GM21515 (cell line): ENCODE measurements at regions not wholly inside any gene's neighbourhood (a gene's known extent, or its start where the extent isn't known, plus 50 kb on each side); places are given as distances from the start of the nearest gene placed in this dataset.
"Not testable (repeated sequence)": the region's sequence is repeated elsewhere in the genome, so short reads cannot be mapped to it uniquely, and the experiment has no call there.

ENCODE experiments used
- ATAC-seq: cut with Tn5 transposase; IDR thresholded peaks from one replicate; pipeline ENCODE4 v1.9.1; 2021; ENCODE audit not compliant: unreplicated experiment

DNA sequence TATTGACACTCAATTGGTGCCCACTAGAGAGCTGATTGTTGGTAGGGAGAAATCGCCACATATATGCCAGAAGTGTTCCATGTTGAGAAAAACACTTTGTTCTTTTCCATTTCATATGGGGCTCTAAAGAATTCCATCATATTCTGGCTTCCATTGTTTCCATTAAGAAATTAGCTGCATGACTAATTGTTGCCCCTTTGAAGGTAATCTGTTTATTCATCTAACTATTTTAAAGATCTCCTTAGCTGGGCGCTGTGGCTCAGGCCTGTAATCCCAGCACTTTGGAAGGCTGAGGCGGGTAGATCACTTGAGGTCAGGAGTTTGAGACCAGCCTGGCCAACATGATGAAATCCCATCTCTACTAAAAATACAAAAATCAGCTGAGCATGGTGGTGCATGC is 109.9 kb downstream of the MRPL14 start:
- ATAC-seq = not testable (repeated sequence)

DNA sequence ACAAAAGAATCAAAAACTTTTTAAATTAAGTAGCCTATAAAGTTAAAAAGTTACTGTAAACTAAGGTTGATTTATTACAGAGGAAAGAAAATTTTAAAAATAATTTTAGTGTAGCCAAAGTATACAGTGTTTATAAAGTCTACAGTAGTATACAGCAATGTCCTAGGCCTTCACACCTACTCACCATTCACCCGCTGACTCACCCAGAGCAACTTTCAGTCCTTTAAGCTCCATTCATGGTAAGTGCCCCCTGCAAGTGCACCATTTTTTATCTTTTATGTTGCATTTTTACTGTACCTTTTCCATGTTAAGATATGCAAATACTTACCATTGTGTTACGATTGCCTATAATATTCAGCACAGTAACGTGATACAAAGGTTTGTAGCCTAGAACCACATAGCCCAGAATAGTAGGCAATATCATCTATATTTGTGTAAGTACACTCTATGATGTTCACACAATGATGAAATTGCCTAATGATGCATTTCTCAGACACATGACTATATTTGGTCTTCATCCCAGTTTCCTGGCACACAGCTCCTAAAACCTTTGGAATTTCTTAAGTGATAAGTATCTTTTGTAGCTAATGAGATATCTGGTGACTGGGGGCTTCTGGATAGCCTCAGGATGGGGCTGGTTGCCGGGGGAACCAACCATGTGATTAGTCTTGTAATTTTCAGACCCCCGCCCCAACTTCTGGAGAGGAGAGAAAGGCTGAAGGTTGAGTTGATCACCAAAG is 111.0 kb downstream of the MRPL14 start:
- ATAC-seq = no peak

DNA sequence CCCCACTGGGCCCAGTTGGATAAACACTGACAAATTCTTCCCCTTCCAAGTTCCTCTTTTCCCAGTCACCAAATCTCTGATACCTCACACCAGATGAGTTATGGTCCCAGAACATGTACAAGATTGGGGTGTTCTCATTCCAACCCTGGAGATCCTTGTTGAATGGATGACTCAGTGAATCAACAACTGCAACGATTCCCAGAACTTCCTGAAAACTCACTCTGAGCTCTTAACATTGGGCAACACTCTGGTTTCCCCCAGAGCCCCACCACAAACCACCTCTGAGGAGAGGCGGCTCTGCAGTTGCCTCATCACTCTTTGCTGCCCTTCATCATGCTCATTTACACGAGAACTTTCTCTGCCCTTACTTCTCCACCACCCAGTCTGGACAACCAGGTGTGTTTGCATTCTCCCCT is 115.2 kb downstream of the MRPL14 start:
- no peak for ATAC-seq

DNA sequence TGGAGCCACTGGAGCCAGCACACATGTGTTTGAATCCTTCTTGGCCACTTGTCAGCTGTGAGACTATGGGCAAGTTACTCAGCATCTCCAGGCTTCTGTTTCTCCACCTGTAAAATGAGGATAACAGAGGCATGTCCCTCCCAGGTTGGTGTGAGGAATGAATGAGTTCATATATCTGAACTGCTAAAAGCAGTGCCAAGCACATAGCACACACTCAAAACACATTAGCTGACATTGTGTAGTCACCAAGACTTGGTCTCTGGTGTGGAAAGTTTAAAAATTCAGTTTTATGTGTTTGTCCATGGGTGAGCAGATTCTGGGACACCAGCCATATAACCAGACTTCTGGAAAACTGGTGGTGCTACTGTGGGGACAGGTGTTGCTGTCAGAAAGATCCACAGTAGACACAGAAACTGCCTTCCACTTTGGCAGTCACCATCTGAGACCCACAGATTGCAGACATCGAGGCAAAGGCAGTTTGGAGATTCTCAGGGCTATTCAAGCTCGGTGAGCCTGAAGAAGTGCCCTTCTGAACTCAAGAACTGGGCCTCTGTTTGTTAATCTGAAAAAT is 115.8 kb downstream of the MRPL14 start:
- ATAC-seq = no peak

DNA sequence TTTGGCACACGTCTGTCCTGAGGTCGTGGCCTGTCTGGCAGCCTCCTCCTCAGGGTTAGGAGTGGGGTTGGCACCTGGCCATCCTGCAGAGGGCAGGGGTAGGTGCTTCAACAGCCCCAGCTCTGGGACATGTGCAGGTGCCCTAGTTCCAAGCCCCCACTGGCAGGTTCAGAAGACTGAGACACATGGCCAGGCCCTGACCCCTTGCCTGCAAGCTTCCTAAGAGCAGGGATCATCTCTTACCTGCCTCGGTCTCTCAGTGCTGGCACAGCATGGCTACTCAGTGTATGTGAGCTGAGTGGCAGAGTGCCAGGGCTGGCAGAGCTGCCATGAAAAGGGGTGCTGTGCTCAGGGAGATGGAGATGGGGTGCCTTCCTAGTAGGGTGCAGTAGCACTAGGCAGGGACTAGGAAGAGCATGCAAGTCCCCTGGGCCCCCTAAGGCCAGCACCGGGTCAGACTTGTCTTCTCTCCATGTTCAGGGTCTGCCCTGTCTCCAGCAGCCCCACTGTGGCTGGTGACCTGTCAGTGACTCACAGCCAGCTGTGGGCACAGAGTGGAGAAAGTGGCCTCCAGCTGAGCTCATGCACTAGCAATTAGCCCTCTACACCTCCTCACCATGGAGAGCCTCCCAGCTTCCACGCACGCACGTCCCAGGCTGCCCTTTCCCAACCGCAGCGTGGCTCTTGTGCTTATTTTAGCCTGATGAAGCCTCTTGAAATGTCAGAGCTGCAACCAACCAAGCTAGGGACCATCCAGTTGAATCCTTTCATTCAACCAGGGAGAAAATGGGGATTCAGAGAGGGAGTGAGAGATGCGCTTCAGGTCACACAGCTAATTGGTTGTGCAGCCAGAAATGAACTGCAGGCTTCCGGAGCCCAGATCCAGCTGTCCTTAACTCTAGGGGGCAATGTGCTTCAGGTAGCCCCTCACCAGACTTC is 116.6 kb downstream of the MRPL14 start:
- no peak for ATAC-seq

DNA sequence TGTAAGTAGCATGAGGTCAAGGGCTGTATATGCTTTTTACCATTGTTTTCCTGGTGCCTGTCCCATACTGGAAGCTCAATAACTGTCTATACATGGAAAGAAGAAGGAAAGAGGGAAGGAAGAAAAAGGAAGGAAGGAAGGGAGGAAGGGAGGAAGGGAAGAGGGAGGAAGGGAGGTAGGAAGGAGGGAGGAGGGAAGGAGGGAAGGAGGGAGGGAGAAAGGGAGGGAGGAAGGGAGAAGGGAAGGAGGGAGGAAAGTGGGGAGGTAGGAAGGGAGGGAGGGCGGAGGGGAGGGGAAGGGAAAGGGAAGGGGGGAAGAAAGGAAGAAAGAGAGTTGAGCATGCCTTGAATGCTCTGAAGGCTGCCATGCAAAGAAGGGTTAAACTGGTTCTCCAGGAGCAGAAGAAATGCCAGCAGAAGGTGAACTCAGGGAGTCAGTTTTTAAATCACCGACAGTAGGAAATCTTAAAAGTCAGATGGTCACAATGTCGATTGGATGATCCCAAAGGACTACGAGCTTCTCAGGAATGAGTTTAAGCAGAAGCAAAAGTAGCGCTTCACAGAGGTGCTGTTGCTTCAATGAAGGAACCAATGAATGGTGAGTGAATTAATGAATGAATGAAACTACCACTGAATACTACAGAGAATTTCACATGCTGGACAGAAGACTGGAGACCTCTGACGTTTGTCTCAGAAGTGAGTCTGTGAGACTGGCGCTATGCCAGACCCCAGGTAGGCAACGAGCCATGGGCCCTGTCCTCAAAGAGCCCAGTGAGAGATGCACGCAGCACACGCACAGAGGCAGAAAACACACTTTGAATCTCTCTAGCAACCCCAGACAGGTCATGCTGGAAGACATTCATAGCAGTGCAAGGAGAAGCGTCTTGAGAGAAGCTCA is 117.6 kb downstream of the MRPL14 start:
- ATAC-seq = no peak

DNA sequence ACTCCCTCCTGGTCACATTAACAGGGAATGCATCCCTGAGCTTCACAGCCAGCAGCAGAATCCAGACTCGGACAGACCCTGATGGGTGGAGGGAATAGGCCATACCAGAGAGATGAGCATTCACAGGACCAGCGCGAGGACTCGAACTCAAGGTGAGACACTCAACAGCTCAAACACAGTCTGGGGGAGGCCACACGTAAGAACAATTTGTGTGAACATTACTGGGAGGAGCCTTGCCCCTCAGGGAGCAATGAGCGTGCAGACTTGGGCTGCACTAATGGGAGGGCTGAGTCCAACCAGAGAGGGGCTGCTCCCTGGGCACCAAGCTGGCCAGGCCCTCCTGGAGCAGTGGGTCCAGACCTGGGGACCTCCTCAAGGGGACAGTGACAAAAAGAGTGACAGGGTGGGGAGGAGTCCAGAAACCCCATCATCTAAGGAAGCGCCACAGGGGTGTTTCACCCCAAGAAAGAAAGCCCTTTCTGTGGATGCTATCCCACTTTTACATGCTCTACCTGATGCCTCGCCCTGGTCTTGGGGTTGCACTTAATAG is 118.4 kb downstream of the MRPL14 start:
- no peak for ATAC-seq

DNA sequence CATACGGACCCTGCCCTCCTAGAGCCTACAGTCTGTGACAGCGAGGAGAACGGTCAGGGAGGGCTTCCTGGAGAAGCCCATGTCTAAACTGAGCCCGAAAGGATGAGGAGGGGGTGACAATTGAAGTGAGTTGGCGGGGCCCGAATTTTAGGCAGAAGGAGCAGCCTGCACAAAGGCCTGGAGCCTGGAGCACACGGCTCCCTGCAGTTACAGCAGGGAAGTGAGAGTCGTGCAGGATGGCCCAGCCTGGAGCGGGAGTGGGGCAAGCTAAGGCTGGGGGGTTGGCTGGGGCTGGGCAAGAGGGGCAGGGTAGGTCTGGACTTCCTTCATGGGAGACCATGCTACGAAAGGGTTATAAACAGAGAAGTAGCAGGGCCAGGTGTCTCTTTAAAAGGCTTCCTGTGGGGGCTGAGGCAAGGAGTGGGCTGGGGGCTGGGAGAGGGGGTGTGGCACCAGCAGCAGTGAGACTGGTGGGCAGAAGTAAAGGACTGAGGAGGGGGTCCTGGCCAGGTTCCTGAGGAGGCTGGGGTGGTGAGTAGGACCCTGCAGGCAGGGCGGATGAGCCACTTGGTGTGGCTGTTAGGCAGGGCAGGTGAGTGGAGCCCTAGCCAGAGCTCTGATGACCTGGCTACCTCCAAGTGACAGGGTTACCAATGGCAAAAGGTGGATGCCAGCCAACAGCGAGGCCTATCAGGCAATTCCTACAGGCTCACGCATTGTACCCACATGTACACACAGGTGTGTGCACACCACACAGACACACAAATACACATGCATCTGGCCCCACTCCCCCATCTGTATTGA is 119.2 kb downstream of the MRPL14 start:
- no peak for ATAC-seq

DNA sequence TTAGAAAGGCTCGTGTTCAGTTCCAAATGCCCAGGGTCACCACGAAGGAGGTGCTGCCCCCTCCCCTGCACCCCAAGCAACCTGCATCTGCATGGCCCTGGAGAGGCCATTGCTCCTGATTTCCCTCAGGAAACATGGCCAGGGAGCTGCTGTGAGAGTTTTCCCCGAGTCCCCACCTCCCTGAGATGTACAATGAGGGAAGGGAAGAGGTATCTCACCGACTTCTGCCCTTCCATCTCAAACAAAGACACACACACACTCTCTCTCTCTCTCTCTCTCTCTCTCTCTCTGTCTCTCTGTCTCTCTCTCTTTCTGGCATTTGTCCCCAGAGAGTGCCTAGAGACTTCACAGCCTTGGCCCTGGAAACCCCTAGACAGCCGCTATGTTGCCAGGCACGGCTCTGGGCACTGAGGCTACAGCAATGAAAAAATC is 120.4 kb downstream of the MRPL14 start:
- no peak for ATAC-seq

DNA sequence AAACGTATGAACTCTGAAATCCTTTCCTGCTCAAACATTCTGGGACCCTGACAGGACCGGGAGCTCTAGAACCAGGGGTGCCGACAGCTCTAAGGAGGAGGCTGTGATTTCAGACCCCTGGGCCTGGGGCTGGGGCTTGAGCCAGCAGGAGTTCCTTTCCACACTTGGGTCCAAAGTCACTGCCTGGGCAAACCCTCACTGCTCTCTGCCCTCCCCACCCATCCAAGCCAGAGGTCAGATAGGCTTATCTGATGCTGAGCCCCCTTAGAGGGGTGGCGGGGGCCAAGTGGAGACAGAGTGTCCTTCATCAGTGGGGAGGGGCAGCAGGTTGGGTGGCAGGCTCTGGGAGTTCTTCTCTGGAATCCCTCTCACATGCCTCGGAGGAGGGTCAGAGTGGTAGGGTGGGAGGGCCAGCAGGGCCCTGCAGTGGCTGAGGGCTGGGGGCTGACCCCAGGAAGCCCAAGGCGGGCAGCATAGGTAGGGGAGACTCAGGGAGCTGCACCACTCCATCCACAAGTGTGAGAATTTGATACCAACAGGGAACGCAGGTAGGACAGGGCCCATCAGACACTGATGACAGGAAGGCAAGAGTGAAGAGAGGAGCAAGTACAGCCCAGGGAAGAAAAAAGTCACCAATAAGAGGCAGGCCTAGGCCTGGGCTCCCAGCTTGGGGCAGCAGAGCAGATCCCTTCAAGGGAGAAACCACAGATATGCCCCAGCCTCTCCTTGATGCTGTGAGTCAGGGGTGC is 121.0 kb downstream of the MRPL14 start:
- no peak for ATAC-seq

DNA sequence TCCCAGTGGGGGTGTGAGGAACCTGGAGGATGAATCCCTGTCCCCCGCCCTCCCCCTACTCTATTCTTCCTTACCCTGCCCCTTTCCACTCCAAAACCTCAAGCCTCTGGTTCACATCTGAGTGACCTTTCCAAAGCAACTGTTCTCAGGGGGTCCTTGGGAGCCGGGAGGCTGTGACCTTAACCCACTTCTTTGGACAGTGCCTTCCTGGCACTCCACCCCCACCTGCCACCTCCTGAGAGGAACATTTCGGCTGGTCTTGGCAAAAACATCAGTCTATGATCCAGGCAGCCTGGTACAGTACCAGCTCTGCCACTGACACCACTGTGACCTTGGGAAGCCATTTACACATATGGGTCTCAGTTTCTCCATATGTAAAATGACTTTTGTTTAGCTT is 121.7 kb downstream of the MRPL14 start:
- ATAC-seq = no peak

DNA sequence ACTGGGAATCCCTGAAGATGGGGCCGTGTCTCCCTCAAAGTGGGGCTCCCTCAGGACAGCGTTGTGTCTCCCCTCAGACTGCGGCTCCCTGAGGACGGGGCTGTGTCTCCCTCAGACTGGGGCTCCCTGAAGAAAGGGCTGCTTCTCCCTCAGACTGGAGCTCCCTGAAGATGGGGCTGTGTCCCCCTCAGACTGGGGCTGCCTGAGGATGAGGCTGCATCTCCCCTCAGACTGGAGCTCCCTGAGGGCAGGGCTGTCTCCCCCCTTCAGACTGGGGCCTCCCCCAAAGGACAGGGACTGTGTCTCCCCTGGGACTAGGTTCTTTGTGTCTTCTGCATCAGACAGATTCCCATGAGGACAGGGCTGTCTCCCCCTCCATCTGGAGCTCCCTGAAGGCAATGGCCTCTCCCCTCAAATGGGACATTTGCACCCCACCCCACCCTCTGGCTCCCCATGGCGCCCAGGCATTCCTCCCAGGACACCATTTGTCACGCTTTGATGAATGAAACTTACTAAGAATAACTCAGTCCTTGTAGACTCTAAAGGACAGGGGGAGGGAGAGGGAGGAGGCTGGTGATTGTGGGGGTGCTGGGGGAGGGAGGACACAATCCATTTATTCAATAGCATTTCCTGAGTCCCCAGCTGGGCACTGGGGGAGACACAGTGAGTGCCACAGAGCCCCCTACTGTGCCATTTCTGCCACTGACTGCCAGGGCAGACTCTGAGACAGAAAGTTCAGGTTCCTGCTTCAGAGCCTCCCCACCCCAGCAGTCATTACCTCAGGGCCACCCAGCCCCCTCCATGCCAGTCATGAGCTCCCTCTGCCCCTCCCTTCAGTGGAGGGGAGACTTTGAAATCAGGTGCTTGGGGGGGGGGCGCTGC is 122.4 kb downstream of the MRPL14 start:
- ATAC-seq = no peak

DNA sequence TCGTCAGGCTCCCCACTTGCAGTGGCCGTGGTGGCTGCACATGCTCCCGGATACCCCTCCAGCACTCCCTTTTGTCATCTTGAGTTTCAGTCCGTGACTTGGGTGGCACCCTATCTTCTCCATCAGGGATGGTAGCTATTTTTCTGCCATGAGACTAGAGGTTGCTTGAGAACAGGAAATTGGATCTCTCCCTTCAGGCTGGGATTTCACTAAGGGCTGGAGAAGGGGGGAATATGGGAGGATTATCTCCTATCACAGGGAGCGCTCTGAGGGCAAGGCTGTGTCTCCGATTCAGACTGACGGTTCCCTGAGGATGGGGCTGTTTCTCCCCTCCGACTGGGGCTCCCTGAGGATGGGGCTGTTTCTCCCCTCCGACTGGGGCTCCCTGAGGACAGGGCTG is 123.1 kb downstream of the MRPL14 start:
- no peak for ATAC-seq

DNA sequence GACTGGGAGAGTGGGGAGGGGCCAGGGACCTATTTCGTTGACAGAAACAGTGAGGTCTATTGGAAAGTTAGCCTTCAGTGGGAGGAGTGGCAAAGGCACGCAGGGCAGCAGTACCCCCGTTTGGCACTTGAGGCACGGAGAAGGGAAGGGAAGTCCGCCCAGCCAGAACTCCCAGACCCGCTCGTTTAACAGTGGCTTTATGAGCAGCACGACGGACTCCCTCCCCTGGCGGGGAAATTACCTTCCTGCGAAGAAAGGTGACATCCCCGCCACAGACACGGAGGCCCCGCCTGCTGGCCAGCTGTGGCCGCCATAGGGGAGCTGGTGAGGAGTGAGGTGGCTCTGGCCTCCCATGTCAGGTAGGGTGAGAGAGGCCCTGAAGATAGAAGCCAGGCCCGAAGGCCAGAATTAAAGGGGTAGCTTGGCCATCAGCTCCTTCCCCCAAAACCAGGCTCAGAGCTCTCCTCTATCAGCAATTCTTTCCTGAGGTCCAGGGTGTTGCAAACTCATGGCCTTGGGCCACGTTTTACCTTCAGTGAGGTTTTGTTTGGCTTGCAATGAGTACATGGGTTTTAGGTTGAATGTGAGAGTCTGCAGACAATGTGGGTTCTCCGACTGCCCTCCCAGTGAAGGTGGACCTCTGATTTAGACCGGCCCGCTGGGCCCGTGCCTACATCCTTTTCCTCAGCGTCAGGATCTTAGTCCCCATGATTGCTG is 123.7 kb downstream of the MRPL14 start:
- ATAC-seq = no peak

DNA sequence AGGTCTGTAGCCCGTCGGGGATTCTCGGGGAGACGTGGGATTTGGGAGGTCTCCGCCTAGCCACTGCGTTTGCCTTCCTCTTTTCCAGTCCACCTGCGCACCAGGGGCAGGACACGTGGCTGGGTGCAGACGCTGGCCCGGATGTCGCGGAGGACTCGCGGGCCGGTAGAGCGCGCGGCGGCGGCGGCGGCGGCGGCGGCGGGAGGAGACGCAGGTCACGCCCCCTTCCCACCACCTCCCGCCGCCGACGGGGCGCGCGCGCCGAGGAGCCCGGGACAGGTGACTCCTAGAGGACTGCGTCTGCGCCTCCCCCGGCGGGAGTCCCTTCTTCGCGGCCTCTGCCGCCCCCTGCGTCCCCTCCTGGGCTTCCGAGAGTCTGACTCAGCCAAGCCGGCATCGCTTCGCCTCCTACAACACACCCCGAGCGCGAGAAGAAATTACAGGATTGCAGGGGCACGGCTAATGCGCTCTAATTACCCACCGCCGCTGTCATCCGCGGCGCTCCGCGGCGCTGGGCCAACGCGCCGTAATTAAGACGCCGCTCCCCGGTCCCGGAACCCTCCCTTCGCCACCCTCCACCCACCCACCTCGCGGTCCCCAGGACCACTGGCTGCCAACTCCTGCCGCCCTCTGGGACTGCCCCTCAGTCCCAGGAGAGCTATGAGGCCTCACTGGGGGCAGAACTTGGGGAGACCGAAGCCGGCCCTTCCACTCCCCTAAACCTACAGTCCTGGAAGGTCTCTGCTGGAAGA is 124.5 kb downstream of the MRPL14 start:
- ATAC-seq = no peak

DNA sequence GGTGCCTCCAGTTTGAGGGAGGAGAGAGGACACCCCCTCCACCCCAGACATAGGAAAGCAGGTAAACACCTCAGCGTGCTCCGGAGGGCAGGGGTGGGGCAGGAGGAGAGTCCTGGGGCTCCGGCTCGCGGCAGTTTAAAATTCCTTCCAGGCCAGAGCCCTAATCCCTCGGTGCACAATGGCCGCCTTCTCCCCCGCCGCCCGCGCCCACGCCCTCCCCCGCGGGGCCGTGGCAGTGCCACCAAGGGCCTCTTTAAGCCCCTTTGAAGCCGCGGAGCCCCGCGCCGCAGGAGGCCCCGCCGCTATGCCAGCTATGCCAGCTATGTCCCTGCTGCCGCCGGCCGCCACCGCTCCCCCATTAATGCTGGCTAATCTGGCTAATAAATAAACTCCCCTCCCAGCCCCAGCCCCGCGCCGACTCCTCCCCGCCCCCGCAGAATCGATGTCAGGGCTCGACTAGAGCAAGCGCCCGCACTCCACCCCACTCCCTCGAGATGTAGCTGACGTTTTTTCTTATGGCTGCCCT is 125.1 kb downstream of the MRPL14 start:
- no peak for ATAC-seq
